ENCODE measurements at regions not wholly inside any gene's neighbourhood (a gene's known extent, or its start where the extent isn't known, plus 50 kb on each side); places are given as distances from the start of the nearest gene placed in this dataset.
"Not testable (repeated sequence)": the region's sequence is repeated elsewhere in the genome, so short reads cannot be mapped to it uniquely, and the experiment has no call there.

- no peak for DNase-seq
Observed at GRCh38 chrX:13419918-13420317, 100.1 kb upstream of the ATXN3L start.

- DNase-seq, result no peak
Observed at GRCh38 chrX:13419276-13419675, 99.4 kb upstream of the ATXN3L start.

- DNase-seq, result no peak
Observed at GRCh38 chrX:13418126-13419097, 98.6 kb upstream of the ATXN3L start.

- no peak for DNase-seq
Observed at GRCh38 chrX:13415509-13415908, 95.7 kb upstream of the ATXN3L start.

GRCh38 chrX:13414006-13414647, 94.3 kb upstream of the ATXN3L start:
- no peak for DNase-seq

- no peak for DNase-seq
Observed at GRCh38 chrX:13412208-13412600, 92.4 kb upstream of the ATXN3L start.

- DNase-seq, result no peak
Observed at GRCh38 chrX:13411496-13412207, 91.8 kb upstream of the ATXN3L start.

- DNase-seq, result not testable (repeated sequence)
Observed at GRCh38 chrX:13408599-13408998, 88.7 kb upstream of the ATXN3L start.

GRCh38 chrX:13404777-13405176, 84.9 kb upstream of the ATXN3L start:
- not testable (repeated sequence) for DNase-seq

- DNase-seq, result no peak
Observed at GRCh38 chrX:13404364-13404763, 84.5 kb upstream of the ATXN3L start.

GRCh38 chrX:13401724-13402123, 81.9 kb upstream of the ATXN3L start:
- DNase-seq, result no peak

GRCh38 chrX:13398839-13399238, 79.0 kb upstream of the ATXN3L start:
- no peak for DNase-seq

- DNase-seq, result no peak
Observed at GRCh38 chrX:13397878-13398818, 78.3 kb upstream of the ATXN3L start.

- no peak for DNase-seq
Observed at GRCh38 chrX:13396924-13397323, 77.1 kb upstream of the ATXN3L start.

GRCh38 chrX:13389501-13389900, 69.6 kb upstream of the ATXN3L start:
- DNase-seq, result no peak

- no peak for DNase-seq
Observed at GRCh38 chrX:13387666-13388494, 68.0 kb upstream of the ATXN3L start.

GRCh38 chrX:13386636-13387035, 66.8 kb upstream of the ATXN3L start:
- no peak for DNase-seq

- no peak for DNase-seq
Observed at GRCh38 chrX:13386092-13386491, 66.2 kb upstream of the ATXN3L start.

- DNase-seq, result no peak
Observed at GRCh38 chrX:13383907-13384306, 64.1 kb upstream of the ATXN3L start.

- no peak for DNase-seq
Observed at GRCh38 chrX:13381514-13381913, 61.7 kb upstream of the ATXN3L start.

- DNase-seq, result no peak
Observed at GRCh38 chrX:13380211-13380610, 60.4 kb upstream of the ATXN3L start.
